NB4 (cell line): ENCODE measurements at regions not wholly inside any gene's neighbourhood (a gene's known extent, or its start where the extent isn't known, plus 50 kb on each side); places are given as distances from the start of the nearest gene placed in this dataset.

Experiments used
- DNase-seq: peaks from one replicate; pipeline ENCODE4 v3.0.0; 2010; ENCODE audit warnings: low read depth
- H3K4me3 ChIP-seq: one replicate; pipeline ENCODE4 v1.5.1; 2011; ENCODE audit warnings: mild to moderate bottlenecking, low read depth, low read length, moderate library complexity
- MYC ChIP-seq: IDR thresholded peaks from 2 replicates; pipeline ENCODE4 v1.6.1; 2011; ENCODE audit warnings: low read depth, low read length
- POLR2A ChIP-seq: IDR thresholded peaks from 2 replicates; pipeline ENCODE4 v1.6.1; 2011; ENCODE audit warnings: mild to moderate bottlenecking; ENCODE audit not compliant: insufficient read length; ENCODE audit errors: extremely low read depth
- TF ChIP-seq, protein P1 (sequence below): IDR thresholded peaks from one replicate; pipeline ENCODE4 v1.5.1; 2012; ENCODE audit warnings: low read depth, low read length
- TF ChIP-seq, protein P2 (sequence below): IDR thresholded peaks from 2 replicates; pipeline ENCODE4 v1.6.1; 2011; ENCODE audit warnings: low read depth, low read length

DNA sequence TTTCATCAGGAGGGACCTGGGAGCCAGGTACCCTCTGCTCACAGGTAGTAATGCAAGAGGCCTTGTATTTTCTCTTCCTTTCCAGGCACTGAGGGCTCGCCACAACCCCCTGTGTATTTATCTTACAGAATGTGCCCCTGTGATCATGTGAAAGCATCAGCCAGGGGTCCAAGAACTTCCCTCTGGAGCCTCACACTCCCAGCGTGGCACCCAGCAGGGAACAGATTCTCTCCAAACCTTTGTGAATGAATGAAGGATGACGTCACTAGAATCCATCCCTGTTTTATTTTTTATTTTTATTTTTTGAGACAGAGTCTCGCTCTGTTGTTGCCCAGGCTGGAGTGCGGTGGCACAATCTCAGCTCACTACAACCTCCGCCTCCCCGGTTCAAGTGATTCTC is 107.3 kb upstream of the IER5L start:
- no peak overlapping the region for H3K4me3 ChIP-seq
- no peak for DNase-seq
- TF ChIP-seq, protein P1, sequence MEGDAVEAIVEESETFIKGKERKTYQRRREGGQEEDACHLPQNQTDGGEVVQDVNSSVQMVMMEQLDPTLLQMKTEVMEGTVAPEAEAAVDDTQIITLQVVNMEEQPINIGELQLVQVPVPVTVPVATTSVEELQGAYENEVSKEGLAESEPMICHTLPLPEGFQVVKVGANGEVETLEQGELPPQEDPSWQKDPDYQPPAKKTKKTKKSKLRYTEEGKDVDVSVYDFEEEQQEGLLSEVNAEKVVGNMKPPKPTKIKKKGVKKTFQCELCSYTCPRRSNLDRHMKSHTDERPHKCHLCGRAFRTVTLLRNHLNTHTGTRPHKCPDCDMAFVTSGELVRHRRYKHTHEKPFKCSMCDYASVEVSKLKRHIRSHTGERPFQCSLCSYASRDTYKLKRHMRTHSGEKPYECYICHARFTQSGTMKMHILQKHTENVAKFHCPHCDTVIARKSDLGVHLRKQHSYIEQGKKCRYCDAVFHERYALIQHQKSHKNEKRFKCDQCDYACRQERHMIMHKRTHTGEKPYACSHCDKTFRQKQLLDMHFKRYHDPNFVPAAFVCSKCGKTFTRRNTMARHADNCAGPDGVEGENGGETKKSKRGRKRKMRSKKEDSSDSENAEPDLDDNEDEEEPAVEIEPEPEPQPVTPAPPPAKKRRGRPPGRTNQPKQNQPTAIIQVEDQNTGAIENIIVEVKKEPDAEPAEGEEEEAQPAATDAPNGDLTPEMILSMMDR, result no peak
- TF ChIP-seq, protein P2, sequence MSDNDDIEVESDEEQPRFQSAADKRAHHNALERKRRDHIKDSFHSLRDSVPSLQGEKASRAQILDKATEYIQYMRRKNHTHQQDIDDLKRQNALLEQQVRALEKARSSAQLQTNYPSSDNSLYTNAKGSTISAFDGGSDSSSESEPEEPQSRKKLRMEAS, result no peak
- no peak for TF ChIP-seq MYC
- no peak for TF ChIP-seq POLR2A

DNA sequence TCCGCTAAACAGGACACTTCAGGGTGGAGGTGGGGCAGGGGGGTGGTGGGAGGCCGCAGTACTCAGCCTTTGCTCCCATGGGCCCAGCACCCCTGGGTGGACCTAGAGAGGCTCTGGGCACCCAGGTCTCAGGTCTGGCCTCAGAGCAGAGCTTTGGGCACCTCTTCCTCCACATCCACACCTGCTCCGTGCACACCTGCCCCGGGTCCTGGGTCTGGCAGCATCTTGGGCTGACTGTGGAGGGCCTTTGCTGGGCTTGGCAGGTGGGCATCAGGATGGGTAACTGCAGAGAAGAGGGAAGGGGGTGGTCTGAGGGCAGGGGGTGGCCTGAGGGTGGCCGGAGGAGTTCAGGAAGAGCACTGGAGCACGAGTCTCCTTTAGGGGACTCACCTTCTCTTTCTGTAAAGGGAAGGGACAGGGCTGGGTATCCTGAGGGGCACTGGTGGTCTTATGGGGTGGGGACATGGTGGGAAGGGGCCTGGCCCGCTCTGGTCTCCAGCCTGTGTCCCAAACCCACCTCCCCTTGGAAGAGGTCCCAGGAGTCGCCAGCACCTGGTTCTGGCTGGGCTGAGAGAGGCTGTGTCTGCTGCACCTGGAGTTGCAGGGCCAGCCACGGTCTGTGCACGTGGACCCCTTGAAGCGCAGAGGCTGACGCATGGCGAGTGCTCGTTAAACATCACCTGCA is 106.7 kb upstream of the IER5L start:
- TF ChIP-seq, protein P2, result no peak
- no peak for TF ChIP-seq POLR2A
- no peak for TF ChIP-seq MYC
- TF ChIP-seq, protein P1, result no peak
- DNase-seq, result no peak
- no peak overlapping the region for H3K4me3 ChIP-seq

DNA sequence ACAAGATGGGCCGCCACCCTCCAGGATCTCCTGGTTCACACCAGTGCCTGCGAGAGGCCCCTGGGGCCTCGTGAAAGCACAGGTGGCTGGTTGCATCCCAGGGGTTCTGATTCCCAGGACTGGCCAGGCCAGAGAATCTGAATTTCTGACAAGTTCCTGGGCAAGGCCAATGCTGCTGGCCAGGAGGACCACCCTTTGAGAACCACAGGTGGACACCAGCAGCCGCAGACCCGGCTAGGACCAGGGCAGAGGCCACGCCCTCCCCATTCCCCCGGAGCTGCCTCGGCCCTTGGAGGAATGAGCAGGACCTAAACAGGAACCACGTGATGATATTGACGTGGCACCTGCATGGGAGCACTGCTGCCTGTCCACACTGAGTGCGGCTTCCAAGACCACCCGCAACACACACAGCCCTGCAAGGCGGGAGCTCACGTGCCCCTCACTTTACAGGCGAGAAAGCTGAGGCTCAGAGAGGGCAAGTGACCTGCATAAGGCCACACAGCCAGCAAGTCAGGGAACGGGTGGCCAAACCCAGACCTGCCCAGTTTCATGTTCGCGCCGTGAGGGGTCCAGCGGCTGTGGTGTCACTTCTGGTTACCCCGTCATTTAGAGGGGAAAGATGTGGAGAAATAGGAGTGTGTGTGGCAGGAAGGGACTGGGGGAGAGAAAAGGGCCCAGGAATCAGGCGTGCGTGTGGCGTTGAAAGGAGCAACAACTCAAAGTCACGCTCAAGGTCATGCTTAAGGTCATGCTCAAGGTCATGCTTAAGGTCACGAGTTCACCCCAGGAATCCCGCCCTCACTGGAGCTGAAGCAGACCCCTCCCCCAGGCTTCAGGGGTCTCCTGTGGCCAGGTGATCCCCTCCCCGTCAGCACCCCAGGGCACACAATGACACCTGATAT is 105.9 kb upstream of the IER5L start:
- TF ChIP-seq, protein P2, result no peak
- no peak for TF ChIP-seq POLR2A
- TF ChIP-seq, protein P1, result no peak
- no peak for TF ChIP-seq MYC
- no peak overlapping the region for H3K4me3 ChIP-seq
- no peak for DNase-seq

DNA sequence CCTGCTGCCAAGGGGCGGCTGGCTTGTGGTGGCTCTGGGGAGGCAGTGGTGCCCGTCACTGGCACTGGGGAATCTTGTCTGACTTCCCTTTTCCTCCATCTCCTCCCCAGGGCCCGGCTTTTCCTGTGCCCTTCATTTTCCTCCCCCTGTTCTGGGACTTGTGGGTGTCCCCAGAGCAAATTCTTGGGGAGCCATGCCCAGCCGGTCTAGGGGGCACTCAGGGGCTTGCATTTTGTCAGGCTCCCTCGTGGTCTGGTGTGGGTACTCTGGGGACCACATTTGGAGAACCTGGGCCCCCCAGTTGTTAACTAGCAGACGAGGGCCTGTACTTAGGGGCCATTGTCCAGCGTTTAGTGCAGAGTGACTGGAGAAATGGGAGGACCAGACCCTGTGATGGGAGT is 105.2 kb upstream of the IER5L start:
- no peak for TF ChIP-seq POLR2A
- TF ChIP-seq, protein P1, result no peak
- TF ChIP-seq MYC, result no peak
- TF ChIP-seq, protein P2, result no peak
- DNase-seq, result no peak
- no peak overlapping the region for H3K4me3 ChIP-seq

DNA sequence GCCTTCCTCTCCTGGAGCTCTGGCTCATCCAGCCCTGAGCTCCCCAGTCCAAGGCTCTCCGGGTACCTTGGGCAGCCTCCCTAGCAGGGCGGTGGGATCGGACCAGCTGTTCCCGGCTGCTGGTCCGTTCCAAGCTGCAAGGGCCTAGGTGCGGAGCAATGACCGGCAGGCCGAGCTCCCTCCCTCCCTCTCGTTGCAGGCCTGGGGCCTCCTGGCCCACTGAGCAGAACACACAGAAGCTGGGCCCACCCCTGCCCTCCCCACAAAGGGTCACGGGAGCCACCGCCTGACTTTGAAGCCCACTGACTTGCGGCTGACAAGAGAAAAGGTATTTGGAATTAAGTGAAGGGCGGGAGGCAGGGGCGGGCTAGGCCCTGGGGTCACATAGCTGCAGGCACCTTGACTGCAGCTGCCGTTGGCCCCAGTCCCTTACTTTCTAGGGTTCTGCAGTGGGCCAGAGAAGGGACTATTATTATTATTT is 104.7 kb upstream of the IER5L start:
- TF ChIP-seq POLR2A (no peak), MYC (no peak)
- TF ChIP-seq, protein P1, result no peak
- TF ChIP-seq, protein P2, result no peak
- no peak for DNase-seq
- H3K4me3 ChIP-seq, result no peak overlapping the region
